Tongue (tissue), 1 donor: ENCODE measurements at regions not wholly inside any gene's neighbourhood (a gene's known extent, or its start where the extent isn't known, plus 50 kb on each side); places are given as distances from the start of the nearest gene placed in this dataset.

Experiments
- DNase-seq: peaks from one replicate; pipeline ENCODE4 v3.0.0-alpha.2; 2015

DNA sequence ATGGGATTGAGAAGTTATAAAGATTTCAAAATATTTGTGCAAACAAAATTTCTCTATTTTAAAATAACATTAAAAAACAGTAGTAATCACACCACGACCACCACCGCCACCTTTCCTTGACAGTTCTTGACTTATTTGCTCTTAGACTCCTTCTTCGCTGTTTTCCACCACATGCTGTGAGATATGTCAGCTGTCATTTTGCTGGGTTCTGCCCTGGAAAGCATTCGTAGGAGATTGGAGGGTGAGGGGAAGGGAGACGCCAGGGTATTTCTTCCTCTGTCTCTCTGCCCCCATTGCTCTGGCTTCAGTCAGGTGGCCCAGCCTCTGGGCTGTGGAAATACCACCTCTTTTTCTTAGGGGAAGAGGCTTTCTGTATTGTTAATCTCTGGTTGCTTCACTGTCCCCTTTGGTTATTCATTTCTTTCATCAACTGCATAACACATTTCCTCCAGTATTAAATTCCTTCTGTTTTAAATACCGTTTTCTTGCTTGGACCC lies 186.2 kb downstream of the NEDD1 start:
- DNase-seq: no peak

DNA sequence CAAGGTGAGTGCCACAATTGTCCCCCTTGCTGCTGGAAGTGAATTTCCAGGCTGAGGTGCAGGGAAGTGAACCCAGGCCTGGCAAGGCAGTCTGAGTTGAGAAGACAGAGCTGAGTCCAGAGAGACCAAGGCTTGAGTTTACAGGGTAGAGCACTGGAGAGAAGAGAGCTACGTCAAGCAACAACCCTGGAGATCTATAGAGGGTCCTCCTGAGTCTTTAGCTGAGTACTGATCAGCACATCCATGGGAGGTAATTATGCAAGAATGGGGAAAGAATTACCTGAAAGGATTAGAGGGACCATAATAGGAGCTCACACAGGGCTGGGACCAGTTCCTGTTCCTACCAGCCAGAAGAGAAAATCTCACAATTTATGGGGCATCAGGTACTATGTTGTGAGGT lies 190.7 kb downstream of the NEDD1 start:
- DNase-seq: no peak

DNA sequence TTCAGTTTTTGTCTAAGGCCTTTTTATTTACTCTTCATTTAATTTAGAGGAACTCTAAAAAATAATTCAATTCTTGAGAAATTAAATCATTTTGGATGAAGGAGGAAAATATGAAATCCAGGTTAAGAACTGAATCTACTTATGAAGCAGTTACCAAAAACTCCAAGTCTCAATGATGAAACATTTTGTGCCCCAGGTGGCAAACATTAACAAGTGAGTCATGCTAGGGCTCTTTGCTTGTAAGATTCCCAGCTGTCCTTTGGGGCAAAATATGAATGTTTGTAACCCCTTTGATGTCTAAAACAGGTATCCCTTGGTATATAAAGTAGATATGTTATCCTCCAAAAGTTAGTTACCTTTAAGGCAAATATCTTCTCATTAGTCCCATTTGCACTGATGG lies 202.4 kb downstream of the NEDD1 start:
- no peak for DNase-seq

DNA sequence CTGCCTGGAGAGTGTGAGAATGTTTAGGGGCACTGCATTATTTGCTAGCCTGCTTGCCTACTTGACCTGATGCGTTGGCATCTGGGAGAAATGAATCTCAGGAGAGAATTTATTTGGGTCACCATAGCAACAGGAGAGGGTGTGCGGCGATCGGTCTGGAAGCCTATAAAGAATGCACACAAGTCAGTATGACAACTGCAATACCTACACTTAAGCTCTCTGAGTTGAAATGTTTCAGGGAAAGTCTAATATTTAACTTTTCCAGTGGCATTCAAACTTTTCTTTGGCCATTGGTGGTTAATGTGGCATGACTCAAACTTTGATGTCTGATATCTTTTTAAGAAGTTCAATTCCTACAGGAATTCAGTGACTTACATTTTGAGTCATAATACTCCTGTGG lies 205.1 kb downstream of the NEDD1 start:
- no peak for DNase-seq

DNA sequence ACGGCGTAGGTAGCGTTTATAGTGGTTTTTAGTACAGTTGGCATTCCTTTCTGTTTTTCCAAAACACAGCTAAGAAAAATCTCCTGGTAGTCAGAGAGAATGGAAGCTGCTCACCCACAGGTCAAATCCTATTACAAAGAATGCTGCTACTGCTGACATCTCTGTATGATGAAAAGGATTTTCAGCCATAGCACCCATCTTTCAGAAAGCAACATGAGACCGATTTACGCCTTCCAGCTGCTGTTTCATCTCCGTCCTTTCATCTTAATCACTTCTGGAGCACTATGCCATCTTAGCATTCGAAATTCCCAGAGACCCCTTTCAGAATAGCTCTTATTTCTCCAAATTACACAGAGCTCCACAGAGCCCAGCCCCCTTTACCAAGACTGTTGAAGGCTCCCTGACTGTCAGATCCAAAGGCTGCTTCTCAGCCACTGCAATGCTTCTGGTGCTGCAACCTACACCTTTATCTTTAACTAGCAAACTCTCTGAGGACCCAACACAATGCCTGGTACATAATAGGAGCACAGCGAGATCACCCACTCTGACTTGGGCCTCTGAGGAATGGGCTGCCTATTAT lies 211.8 kb downstream of the NEDD1 start:
- DNase-seq: no peak

DNA sequence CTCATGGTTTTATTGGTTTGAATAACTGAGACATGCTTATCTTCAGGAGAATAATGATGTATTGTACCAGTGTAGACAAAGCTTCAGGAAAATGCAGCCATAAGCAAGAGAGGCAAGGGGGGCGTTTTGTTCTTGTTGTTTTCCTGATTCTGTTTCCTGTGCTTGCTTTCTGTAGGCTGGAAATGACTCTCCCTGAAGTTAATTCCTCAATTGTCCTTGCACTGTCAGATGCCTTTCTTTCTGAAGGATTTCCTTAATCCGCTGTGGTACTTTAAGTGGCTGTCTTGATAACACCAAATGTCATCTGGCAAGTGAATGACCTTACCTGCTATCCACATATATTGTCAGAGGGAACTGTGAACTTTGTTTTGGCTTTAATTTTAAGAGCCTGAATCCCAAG lies 220.0 kb downstream of the NEDD1 start:
- no peak for DNase-seq

DNA sequence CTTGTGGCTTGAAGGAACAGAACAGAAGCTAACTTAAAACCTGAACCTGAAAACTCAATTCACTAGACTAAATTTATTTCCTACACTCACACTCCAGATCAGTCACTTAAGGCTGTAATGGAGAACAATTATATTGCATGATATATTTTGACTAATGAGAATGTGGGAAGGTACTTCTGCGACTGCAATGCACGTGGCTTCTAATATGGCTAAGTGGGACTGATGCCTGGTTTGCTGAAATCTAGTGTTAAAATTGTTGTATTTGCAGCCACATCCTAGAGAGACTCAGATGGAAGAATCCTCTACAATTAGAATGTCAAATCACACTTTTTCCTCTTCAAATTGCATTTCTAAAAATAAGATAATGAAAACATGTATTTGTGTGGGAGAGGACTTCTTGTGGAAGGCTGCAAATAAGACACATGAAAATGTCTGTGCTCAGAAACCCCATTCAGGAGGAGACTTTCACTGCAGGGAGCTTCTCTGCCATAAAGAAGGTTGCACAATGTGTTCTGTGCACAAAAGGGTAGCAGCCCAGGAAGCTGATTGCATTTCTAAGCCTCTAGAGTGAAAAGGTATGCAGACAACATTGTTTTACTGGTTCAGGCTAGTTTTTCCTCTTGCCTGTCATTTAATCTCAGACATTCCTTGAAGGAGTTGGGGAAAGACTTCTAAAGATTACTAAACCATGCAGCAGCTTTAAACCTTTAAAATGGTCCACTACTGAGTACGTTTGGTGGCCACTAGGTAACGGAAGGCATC lies 224.3 kb downstream of the NEDD1 start:
- no peak for DNase-seq

DNA sequence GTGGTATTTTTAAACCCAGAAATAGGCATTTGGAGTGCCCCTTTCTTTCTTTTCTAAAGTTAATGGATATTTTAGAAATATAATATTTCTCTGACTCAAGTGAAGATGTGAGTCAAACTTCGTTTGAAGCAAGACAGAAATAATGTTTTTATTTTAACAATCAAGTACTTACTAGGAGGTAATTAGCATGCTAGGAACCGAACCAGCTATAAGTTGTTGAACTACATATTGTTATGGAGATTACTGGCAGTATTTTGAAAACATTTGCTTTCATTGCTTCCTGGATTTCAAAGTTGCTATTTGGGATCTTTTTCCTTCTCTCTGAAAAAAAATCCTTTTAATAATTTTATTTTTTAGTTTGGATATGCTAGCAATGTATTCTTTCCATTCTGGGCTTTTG lies 225.2 kb downstream of the NEDD1 start:
- DNase-seq: no peak

DNA sequence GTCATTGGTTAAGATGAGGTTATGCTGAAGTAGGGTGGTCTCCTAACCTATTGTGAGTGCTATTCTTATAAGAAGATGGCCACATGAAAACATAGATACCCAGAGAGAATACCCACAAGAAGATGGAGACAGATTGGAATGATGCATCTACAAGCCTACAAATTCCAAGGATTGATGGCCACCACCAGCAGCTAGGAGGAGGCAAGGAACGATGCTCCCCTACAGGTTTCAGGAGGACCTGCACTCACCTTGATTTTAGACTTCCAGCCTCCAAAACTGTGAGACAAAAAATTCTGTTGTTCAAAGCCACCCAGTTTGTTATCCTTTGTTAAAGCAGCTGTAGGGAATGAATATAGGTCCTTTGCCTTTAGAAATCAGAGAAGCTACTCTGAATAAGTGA lies 227.4 kb downstream of the NEDD1 start:
- DNase-seq: no peak

DNA sequence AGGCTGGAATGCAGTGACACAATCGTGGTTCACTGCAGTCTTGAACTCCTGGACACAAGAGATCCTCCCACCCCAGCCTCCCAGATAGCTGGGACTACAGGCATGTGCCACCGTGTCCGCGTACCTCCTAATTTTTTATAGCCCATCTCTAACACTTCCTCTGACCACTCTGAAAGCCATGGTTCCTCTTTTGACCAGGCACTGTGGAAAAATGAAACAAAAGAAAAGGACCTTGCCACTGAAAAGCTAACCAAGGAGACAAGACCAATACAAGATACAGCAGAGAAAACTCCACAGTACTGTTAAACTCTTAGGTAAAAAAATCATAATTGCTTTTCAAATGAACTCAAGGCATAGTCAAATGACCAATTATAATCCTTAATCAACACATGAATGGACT lies 233.3 kb downstream of the NEDD1 start:
- DNase-seq: no peak

DNA sequence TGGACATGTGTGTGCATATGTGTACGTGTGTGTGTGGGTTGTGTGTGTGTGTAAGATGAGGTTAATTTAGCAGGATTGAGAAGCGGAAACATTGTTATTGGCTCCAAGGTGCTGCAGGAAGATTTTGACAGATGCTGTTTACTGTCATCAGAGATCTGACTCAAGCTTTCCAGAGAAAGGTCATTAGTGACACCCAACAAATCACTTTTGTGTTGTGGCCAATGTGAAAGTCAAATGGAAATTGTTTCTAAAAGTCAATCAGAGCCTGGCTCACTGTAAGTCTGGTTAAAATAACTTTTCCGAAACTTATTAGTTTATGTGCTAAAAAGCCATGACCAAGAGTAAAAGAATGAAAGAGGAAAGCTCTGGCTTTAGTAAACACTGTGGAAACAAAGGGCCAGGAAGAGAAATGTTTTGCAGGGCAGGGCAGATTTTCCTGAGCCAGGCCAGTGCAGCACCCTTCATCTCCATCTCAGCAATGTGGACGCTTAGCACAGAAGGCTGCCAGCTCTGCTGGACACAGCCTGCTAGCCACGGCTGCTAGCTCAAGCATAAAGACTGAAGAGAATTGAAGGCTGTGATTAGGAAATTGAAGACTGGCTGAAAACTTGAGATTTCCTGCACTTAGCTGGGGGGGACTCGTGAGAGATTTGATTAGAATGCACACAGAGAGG lies 235.8 kb downstream of the NEDD1 start:
- DNase-seq: peak; percentile 24

DNA sequence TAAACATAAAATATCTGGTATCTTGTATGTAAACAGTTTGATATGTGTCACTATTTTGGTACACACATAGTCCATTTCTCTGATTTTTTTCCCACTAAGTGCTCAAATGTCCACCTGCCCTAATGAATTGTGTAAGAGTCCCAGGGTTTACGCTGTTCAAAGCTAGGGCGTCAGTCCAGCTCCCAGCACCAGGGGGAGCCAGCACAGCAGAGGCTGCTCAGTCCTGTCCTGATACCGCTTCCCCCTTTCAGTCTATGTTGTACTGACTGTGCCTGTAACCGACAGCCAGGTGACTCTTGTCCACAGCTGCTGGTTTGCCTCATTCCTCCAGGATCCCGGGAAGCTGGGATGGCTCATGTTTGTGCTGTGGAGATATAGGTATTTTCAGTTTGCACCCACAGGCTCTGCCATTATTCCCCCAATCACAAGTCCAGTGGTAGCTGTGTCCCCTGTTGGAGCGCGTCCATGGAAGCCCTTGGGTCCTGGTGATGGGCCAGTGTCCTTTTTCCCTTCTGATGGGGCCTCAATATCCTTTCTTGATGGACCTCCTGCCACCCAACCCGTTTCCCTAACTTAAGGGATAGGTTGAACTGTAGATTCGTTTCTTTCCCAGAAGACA lies 242.0 kb downstream of the NEDD1 start:
- DNase-seq: peak; percentile 64

DNA sequence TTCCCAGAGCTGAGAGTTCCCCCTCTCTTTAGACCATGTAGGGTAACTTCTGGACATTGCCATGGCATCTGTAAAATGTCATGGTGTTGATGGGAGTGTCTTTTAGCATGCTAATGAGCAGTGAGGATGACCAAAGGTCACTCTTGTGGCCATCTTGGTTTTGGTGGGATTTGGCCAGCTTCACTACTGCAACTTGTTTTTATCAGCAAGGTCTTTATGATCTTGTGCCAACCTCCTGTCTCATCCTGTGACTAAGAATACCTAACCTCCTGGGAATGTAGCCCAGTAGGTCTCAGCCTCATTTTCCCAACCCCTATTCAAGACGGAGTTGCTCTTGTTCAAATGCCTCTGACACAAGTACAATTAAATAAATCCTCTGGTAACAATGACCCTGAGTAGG lies 244.4 kb downstream of the NEDD1 start:
- DNase-seq: no peak

DNA sequence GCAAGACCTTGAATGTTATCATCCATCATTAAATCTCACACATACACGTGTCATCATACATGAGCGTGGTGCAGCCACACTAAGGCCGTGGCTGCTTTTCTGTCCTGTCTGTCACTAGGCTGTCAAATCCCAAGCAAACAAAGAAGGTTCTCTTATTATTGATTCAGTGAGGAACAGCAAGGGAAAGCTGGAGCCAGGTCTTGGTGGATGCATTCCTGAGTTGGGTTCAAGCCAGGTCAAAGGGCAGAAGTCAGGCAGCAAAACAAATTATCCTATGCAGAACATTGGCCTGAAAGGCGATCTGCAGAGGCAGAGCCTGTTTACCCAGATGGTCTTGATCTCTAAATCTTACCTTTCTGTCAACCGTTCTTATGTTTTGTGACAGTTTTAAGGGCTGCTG lies 252.3 kb downstream of the NEDD1 start:
- DNase-seq: no peak

DNA sequence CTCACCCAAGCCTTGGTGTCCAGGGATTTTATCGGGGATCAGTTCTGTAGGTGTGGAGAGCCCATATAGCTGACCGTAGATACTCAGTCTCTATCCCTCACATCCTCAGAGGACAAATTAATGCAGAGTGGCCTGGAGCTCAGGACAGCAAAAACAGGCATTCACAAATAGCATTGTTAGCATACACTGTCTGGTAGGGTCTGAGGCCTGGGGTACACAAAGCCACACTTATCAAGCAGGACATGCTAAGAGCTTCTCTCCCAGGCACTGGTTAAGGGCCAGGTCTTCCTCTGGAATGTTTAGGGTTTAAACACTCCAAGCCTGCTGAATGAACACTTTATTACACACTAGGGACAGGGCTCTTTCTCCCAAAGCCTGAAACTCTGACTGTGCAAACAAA lies 253.2 kb downstream of the NEDD1 start:
- DNase-seq: no peak

DNA sequence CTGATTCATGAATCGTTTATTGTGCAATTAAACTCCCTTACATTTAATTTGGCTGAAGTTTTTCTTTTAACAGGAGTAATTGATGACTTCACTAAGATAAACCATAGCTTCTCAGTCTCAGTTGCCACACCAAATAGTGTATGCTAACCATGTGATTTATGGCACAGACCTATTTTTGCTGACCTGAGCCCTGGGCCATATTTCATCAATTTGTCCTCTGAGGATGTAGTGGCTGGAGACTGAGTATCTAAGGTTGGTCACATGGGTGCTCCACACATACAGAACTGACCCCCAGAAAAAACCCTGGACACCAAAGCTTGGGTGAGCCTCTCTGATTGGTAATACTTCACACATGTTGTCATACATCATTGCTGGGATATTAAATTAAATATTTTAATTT lies 255.1 kb downstream of the NEDD1 start:
- DNase-seq: no peak

DNA sequence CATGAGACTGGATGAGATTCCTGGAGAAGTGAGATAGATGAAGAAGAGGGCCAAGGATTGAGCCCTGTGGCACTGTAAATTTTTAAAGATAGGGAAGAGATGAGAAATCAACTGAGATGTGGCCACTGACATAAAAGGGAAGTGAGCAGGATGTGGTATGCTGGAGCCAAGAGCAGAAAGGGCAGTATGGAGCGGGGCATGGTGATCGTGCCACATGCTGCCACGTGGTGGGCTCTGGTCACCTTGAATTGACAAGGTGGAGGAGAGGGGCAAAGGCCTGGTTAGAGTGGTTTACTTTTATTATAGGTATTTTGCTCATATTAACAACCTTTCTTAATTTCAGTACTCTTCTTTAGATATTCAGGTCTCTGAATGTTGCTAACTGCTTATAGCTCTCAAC lies 257.9 kb downstream of the NEDD1 start:
- no peak for DNase-seq

DNA sequence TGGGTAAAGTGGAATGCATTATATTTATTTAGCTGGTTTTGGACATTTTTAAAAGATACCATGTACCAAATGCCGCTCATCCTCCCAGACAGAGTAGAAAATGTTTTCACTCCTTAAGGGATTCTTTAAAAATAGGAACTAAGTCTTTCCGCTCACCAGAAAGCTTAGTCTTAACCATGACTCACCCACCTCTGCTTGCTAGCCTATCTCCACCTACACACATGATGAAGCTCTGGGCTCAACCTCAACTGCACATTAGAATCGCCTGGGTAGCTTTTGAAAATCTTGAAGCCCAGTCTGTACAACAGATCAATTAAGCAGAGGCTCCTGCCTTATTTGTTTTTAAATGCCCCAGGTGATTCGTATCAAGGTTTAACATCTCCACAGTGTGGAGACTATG lies 260.5 kb downstream of the NEDD1 start:
- no peak for DNase-seq

DNA sequence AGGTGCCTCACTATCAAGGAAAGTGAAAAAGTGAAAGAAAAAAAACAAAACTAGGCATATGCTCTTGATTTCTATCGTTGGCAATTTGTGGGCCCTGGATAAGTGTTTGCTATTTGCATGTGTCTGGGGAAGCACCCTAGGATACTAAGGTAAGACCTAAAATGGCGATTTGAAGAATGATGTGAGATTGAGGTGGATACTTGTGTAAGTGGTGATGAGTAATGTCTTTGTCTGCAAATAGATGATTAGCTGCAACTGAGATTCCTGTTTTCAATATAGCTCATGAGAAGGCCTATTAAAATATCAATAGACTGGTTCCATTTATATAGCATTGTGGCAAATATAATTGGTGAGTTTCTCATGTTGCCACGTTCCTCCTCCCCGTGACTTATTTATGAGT lies 261.7 kb downstream of the NEDD1 start:
- DNase-seq: no peak

DNA sequence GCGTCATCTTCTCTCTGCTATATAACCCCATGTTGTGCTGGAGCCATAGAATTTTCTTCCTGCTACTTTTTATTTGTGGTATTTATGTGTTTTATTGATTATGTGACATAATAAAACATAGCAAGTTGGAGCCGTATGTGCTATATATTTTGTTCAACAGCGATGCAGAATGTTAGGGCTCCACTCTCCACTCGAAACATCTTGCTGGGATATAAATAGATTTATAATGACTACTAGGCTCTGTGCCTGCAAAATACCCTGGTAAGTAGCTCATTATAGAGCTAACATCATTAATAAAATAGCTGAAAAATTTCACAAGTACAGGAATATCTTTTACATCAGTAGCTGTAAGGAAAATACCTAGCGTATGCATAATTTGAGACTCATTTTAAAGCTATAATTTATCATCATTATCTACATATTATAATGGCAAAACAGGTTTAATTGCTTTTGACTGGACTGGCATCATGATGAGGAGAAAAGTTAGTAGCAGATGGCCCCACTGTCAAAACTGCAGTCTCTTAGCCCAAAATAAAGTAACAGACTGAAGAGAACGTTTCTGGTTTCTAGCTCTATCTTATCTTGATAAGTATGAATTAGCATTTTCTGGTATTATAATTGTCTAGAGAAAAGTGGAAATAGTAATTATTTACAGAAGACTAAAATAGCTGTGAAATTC lies 263.0 kb downstream of the NEDD1 start:
- DNase-seq: peak; percentile 3

DNA sequence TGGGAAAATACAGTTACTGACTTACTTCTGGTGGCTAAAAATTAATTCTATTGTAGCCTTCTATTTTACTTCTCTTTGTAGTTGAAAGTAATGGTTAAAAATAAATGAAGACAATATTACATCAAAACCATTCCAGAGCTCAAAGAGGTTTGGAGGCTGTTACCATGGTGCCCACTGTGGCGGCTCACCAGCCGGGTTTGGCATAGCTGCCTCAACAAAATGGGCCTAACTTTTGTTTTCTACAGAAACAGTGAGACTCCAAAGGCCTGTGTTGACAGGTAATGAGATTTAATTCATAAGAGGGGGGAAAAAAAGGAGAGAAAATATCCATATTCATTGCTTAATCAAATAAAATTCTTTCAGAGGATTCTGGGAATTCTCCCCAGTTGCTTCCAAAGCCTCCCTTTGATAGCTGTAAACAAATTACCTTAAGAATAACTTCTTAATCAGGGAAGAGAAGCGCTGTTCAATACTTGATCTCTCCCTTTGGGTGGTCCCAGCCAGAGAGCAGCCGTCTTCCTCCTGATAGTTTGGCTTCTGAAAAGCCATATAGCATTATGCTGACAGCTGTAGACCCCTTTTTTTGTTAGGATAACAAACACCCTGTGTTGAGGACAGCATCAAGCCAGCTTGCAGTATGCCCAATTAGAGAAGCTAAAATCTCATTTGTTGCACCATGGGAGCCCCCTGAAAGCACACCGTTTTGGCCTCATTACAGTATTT lies 266.8 kb downstream of the NEDD1 start:
- no peak for DNase-seq

DNA sequence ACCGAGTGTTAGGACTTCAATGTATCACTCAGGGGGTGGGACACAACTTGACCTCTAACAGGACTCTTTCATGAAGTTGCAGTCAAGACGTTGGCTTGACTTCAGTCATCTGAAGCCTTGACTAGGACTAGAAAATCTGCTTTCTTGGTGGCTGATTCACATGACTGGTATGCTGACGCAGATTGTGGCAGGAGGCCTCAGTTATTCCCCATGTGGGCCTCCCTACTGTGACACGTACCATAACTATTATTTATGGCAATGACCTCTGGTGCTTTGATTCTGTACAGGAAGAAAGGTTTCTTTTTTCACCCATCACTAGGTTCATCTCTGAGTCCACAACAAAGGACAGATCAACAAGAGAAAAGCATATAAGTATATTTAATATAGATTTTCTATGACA lies 270.4 kb downstream of the NEDD1 start:
- DNase-seq: no peak
